ENCODE measurements at regions not wholly inside any gene's neighbourhood (a gene's known extent, or its start where the extent isn't known, plus 50 kb on each side); places are given as distances from the start of the nearest gene placed in this dataset.

GRCh38 chr5:107126341-107126740 lies 544.4 kb downstream of the EFNA5 start:
- H3K4me1 ChIP-seq (ENCODE audit: low read depth): no peaks in the 10 kb centered on the region

GRCh38 chr5:107124376-107124775 lies 546.4 kb downstream of the EFNA5 start:
- H3K9me3 ChIP-seq (ENCODE audit: low read depth): no peaks in the 10 kb centered on the region
- H3K27me3 ChIP-seq: no peaks in the 10 kb centered on the region
- no peak for TF ChIP-seq CTCF (IDR thresholded peaks at IDR 0.05; ENCODE audit: low read depth, low read length)
- no peak overlapping the region for H3K4me3 ChIP-seq
- no peak for DNase-seq (ENCODE audit: low read depth in 1 of 2, low spot score in 1 of 2)
- H3K4me1 ChIP-seq (ENCODE audit: low read depth): no peaks in the 10 kb centered on the region
- no peak overlapping the region for H3K27ac ChIP-seq
- H3K36me3 ChIP-seq: no peaks in the 10 kb centered on the region

More at GRCh38 chr5:107126341-107126740, 544.4 kb downstream of the EFNA5 start:
- H3K4me3 ChIP-seq: no peak overlapping the region
- no peaks in the 10 kb centered on the region for H3K27me3 ChIP-seq
- no peak overlapping the region for H3K27ac ChIP-seq
- DNase-seq (ENCODE audit: low read depth in 1 of 2, low spot score in 1 of 2): no peak
- no peaks in the 10 kb centered on the region for H3K36me3 ChIP-seq
- no peak for TF ChIP-seq CTCF (IDR thresholded peaks at IDR 0.05; ENCODE audit: low read depth, low read length)
- no peaks in the 10 kb centered on the region for H3K9me3 ChIP-seq (ENCODE audit: low read depth)

- DNase-seq (ENCODE audit: low read depth in 1 of 2, low spot score in 1 of 2): no peak
- no peaks in the 10 kb centered on the region for H3K27me3 ChIP-seq
- no peaks in the 10 kb centered on the region for H3K9me3 ChIP-seq (ENCODE audit: low read depth)
- TF ChIP-seq CTCF (IDR thresholded peaks at IDR 0.05; ENCODE audit: low read depth, low read length): no peak
- H3K27ac ChIP-seq: no peak overlapping the region
- no peak overlapping the region for H3K4me3 ChIP-seq
- no peaks in the 10 kb centered on the region for H3K4me1 ChIP-seq (ENCODE audit: low read depth)
- no peaks in the 10 kb centered on the region for H3K36me3 ChIP-seq
Measured at GRCh38 chr5:107123014-107123413, 547.7 kb downstream of the EFNA5 start.

GRCh38 chr5:107121793-107122519 lies 548.8 kb downstream of the EFNA5 start:
- Histone ChIP-seq H3K4me1 (ENCODE audit: low read depth) (no peaks in the 10 kb centered on the region), H3K27me3 (no peaks in the 10 kb centered on the region), H3K36me3 (no peaks in the 10 kb centered on the region), H3K27ac (no peak overlapping the region), H3K9me3 (ENCODE audit: low read depth) (no peaks in the 10 kb centered on the region), H3K4me3 (no peak overlapping the region)
- no peak for TF ChIP-seq CTCF (IDR thresholded peaks at IDR 0.05; ENCODE audit: low read depth, low read length)
- DNase-seq (ENCODE audit: low read depth in 1 of 2, low spot score in 1 of 2): no peak

GRCh38 chr5:107119656-107120055 lies 551.1 kb downstream of the EFNA5 start:
- no peak for TF ChIP-seq CTCF (IDR thresholded peaks at IDR 0.05; ENCODE audit: low read depth, low read length)
- no peak overlapping the region for H3K4me3 ChIP-seq
- DNase-seq (ENCODE audit: low read depth in 1 of 2, low spot score in 1 of 2): no peak

More at GRCh38 chr5:107119656-107120055, 551.1 kb downstream of the EFNA5 start:
- H3K4me1 ChIP-seq (ENCODE audit: low read depth): no peaks in the 10 kb centered on the region
- no peaks in the 10 kb centered on the region for H3K27me3 ChIP-seq
- H3K9me3 ChIP-seq (ENCODE audit: low read depth): no peaks in the 10 kb centered on the region
- no peak overlapping the region for H3K27ac ChIP-seq
- no peaks in the 10 kb centered on the region for H3K36me3 ChIP-seq
